ENCODE measurements at regions not wholly inside any gene's neighbourhood (a gene's known extent, or its start where the extent isn't known, plus 50 kb on each side); places are given as distances from the start of the nearest gene placed in this dataset.

- Mint-ChIP-seq H3K4me1 (no peaks in the 10 kb centered on the region), H3K4me3 (no peak overlapping the region), H3K36me3 (no peaks in the 10 kb centered on the region), H3K27ac (no peak overlapping the region), H3K27me3 (ENCODE audit: low read depth in 3 of 3) (peaks cover 0 to 3% (median 0%) of the 10 kb centered on the region in 3 donors), H3K9me3 (no peaks in the 10 kb centered on the region)
- no peak for DNase-seq
Observed at GRCh38 chr1:201622353-201622752, 83.4 kb downstream of the NAV1 start.

- Mint-ChIP-seq H3K27ac (no peak overlapping the region), H3K36me3 (no peaks in the 10 kb centered on the region)
- DNase-seq, result no peak
Observed at GRCh38 chr1:201622824-201623223, 83.9 kb downstream of the NAV1 start.

GRCh38 chr1:201624741-201625225 is 85.9 kb downstream of the NAV1 start:
- Mint-ChIP-seq H3K36me3 (no peaks in the 10 kb centered on the region), H3K9me3 (no peaks in the 10 kb centered on the region), H3K27me3 (ENCODE audit: low read depth in 3 of 3) (peaks cover 0 to 2% (median 0%) of the 10 kb centered on the region in 3 donors), H3K4me3 (no peak overlapping the region), H3K27ac (no peak overlapping the region), H3K4me1 (no peaks in the 10 kb centered on the region)
- DNase-seq, result no peak

More at GRCh38 chr1:201622824-201623223, 83.9 kb downstream of the NAV1 start:
- Mint-ChIP-seq H3K4me3 (no peak overlapping the region), H3K9me3 (no peaks in the 10 kb centered on the region), H3K27me3 (ENCODE audit: low read depth in 3 of 3) (peaks cover 0 to 3% (median 0%) of the 10 kb centered on the region in 3 donors), H3K4me1 (no peaks in the 10 kb centered on the region)

GRCh38 chr1:201625226-201625761 is 86.4 kb downstream of the NAV1 start:
- no peak overlapping the region for H3K27ac Mint-ChIP-seq
- H3K9me3 Mint-ChIP-seq, result no peaks in the 10 kb centered on the region
- H3K27me3 Mint-ChIP-seq (ENCODE audit: low read depth in 3 of 3), result peaks cover 0 to 2% (median 0%) of the 10 kb centered on the region in 3 donors
- DNase-seq, result no peak
- no peaks in the 10 kb centered on the region for H3K36me3 Mint-ChIP-seq
- no peaks in the 10 kb centered on the region for H3K4me1 Mint-ChIP-seq
- H3K4me3 Mint-ChIP-seq, result no peak overlapping the region

- Mint-ChIP-seq H3K4me1 (no peaks in the 10 kb centered on the region), H3K36me3 (no peaks in the 10 kb centered on the region), H3K4me3 (no peak overlapping the region), H3K27me3 (ENCODE audit: low read depth in 3 of 3) (peaks cover 0 to 2% (median 0%) of the 10 kb centered on the region in 3 donors), H3K27ac (no peak overlapping the region), H3K9me3 (no peaks in the 10 kb centered on the region)
- DNase-seq, result no peak
Observed at GRCh38 chr1:201625851-201626251, 86.9 kb downstream of the NAV1 start.

GRCh38 chr1:201626629-201627275 is 87.8 kb downstream of the NAV1 start:
- Mint-ChIP-seq H3K9me3 (no peaks in the 10 kb centered on the region), H3K27me3 (ENCODE audit: low read depth in 3 of 3) (peaks cover 0 to 2% (median 0%) of the 10 kb centered on the region in 3 donors), H3K4me3 (no peak overlapping the region), H3K4me1 (no peaks in the 10 kb centered on the region), H3K27ac (peak overlapping the region in 1 of 6 donors; percentile 42), H3K36me3 (no peaks in the 10 kb centered on the region)
- DNase-seq, result no peak

GRCh38 chr1:201628490-201628889 is 89.6 kb downstream of the NAV1 start:
- Mint-ChIP-seq H3K4me1 (no peaks in the 10 kb centered on the region), H3K36me3 (no peaks in the 10 kb centered on the region), H3K27me3 (ENCODE audit: low read depth in 3 of 3) (peaks cover 0 to 2% (median 2%) of the 10 kb centered on the region in 3 donors), H3K4me3 (no peak overlapping the region), H3K9me3 (no peaks in the 10 kb centered on the region), H3K27ac (no peak overlapping the region)
- DNase-seq, result no peak

- Mint-ChIP-seq H3K4me1 (no peaks in the 10 kb centered on the region), H3K4me3 (no peak overlapping the region)
- DNase-seq, result no peak
Observed at GRCh38 chr1:201630582-201630981, 91.7 kb downstream of the NAV1 start.

GRCh38 chr1:201631037-201631436 is 92.1 kb downstream of the NAV1 start:
- H3K27me3 Mint-ChIP-seq (ENCODE audit: low read depth in 3 of 3), result peaks cover 0 to 7% (median 2%) of the 10 kb centered on the region in 3 donors
- no peak for DNase-seq
- no peaks in the 10 kb centered on the region for H3K4me1 Mint-ChIP-seq
- H3K9me3 Mint-ChIP-seq, result no peaks in the 10 kb centered on the region
- H3K36me3 Mint-ChIP-seq, result no peaks in the 10 kb centered on the region
- H3K4me3 Mint-ChIP-seq, result no peak overlapping the region
- no peak overlapping the region for H3K27ac Mint-ChIP-seq

More at GRCh38 chr1:201630582-201630981, 91.7 kb downstream of the NAV1 start:
- Mint-ChIP-seq H3K27me3 (ENCODE audit: low read depth in 3 of 3) (peaks cover 0 to 7% (median 2%) of the 10 kb centered on the region in 3 donors), H3K27ac (no peak overlapping the region), H3K36me3 (no peaks in the 10 kb centered on the region), H3K9me3 (no peaks in the 10 kb centered on the region)

- Mint-ChIP-seq H3K4me1 (no peaks in the 10 kb centered on the region), H3K36me3 (no peaks in the 10 kb centered on the region), H3K9me3 (no peaks in the 10 kb centered on the region), H3K27me3 (ENCODE audit: low read depth in 3 of 3) (peaks cover 0 to 7% (median 2%) of the 10 kb centered on the region in 3 donors), H3K4me3 (no peak overlapping the region), H3K27ac (no peak overlapping the region)
- DNase-seq, result no peak
Observed at GRCh38 chr1:201632364-201632952, 93.5 kb downstream of the NAV1 start.

GRCh38 chr1:201633297-201633696 is 94.4 kb downstream of the NAV1 start:
- DNase-seq, result no peak
- H3K4me3 Mint-ChIP-seq, result no peak overlapping the region
- H3K27ac Mint-ChIP-seq, result no peak overlapping the region
- H3K27me3 Mint-ChIP-seq (ENCODE audit: low read depth in 3 of 3), result peaks cover 0 to 7% (median 2%) of the 10 kb centered on the region in 3 donors
- no peaks in the 10 kb centered on the region for H3K9me3 Mint-ChIP-seq
- no peaks in the 10 kb centered on the region for H3K36me3 Mint-ChIP-seq
- H3K4me1 Mint-ChIP-seq, result no peaks in the 10 kb centered on the region

GRCh38 chr1:201633811-201634210 is 94.9 kb downstream of the NAV1 start:
- no peaks in the 10 kb centered on the region for H3K9me3 Mint-ChIP-seq
- DNase-seq, result no peak
- H3K27ac Mint-ChIP-seq, result no peak overlapping the region
- peaks cover 0 to 6% (median 2%) of the 10 kb centered on the region in 3 donors for H3K27me3 Mint-ChIP-seq (ENCODE audit: low read depth in 3 of 3)
- no peaks in the 10 kb centered on the region for H3K4me1 Mint-ChIP-seq
- H3K36me3 Mint-ChIP-seq, result no peaks in the 10 kb centered on the region
- H3K4me3 Mint-ChIP-seq, result no peak overlapping the region

GRCh38 chr1:201634261-201634660 is 95.3 kb downstream of the NAV1 start:
- DNase-seq, result no peak
- Mint-ChIP-seq H3K4me3 (no peak overlapping the region), H3K4me1 (no peaks in the 10 kb centered on the region), H3K9me3 (no peaks in the 10 kb centered on the region), H3K36me3 (no peaks in the 10 kb centered on the region), H3K27me3 (ENCODE audit: low read depth in 3 of 3) (peaks cover 0 to 6% (median 2%) of the 10 kb centered on the region in 3 donors), H3K27ac (no peak overlapping the region)

GRCh38 chr1:201636097-201636496 is 97.2 kb downstream of the NAV1 start:
- DNase-seq, result no peak
- no peaks in the 10 kb centered on the region for H3K36me3 Mint-ChIP-seq
- H3K9me3 Mint-ChIP-seq, result no peaks in the 10 kb centered on the region
- no peaks in the 10 kb centered on the region for H3K4me1 Mint-ChIP-seq
- no peak overlapping the region for H3K27ac Mint-ChIP-seq
- peaks cover 0 to 6% (median 2%) of the 10 kb centered on the region in 3 donors for H3K27me3 Mint-ChIP-seq (ENCODE audit: low read depth in 3 of 3)
- H3K4me3 Mint-ChIP-seq, result no peak overlapping the region
